ENCODE measurements at regions not wholly inside any gene's neighbourhood (a gene's known extent, or its start where the extent isn't known, plus 50 kb on each side); places are given as distances from the start of the nearest gene placed in this dataset.
"Not testable (repeated sequence)": the region's sequence is repeated elsewhere in the genome, so short reads cannot be mapped to it uniquely, and the experiment has no call there.

GRCh38 chr9:38254756-38255155 lies 137.7 kb upstream of the ALDH1B1 start:
- Mint-ChIP-seq H3K4me3 (ENCODE audit: low read depth) (no peak overlapping the region), H3K27me3 (ENCODE audit: low read depth) (no peaks in the 10 kb centered on the region), H3K36me3 (ENCODE audit: low read depth) (no peaks in the 10 kb centered on the region), H3K27ac (no peak overlapping the region), H3K4me1 (ENCODE audit: low read depth) (no peaks in the 10 kb centered on the region), H3K9me3 (no peaks in the 10 kb centered on the region)
- DNase-seq (ENCODE audit: low spot score) = no peak
- intact Hi-C loops (cut with micrococcal nuclease) = no loop called here

GRCh38 chr9:38254151-38254550 lies 138.4 kb upstream of the ALDH1B1 start:
- Mint-ChIP-seq H3K4me3 (ENCODE audit: low read depth) (no peak overlapping the region), H3K9me3 (no peaks in the 10 kb centered on the region), H3K27ac (no peak overlapping the region), H3K4me1 (ENCODE audit: low read depth) (no peaks in the 10 kb centered on the region), H3K27me3 (ENCODE audit: low read depth) (no peaks in the 10 kb centered on the region), H3K36me3 (ENCODE audit: low read depth) (no peaks in the 10 kb centered on the region)
- no peak for DNase-seq (ENCODE audit: low spot score)
- intact Hi-C loops (cut with micrococcal nuclease) = no loop called here

GRCh38 chr9:38253200-38253599 lies 139.3 kb upstream of the ALDH1B1 start:
- no peaks in the 10 kb centered on the region for H3K4me1 Mint-ChIP-seq (ENCODE audit: low read depth)
- no peaks in the 10 kb centered on the region for H3K9me3 Mint-ChIP-seq
- intact Hi-C loops (cut with micrococcal nuclease) = no loop called here
- no peaks in the 10 kb centered on the region for H3K36me3 Mint-ChIP-seq (ENCODE audit: low read depth)
- DNase-seq (ENCODE audit: low spot score) = no peak
- no peaks in the 10 kb centered on the region for H3K27me3 Mint-ChIP-seq (ENCODE audit: low read depth)
- no peak overlapping the region for H3K27ac Mint-ChIP-seq
- H3K4me3 Mint-ChIP-seq (ENCODE audit: low read depth) = no peak overlapping the region

GRCh38 chr9:38251036-38251860 lies 141.3 kb upstream of the ALDH1B1 start:
- Mint-ChIP-seq H3K4me1 (ENCODE audit: low read depth) (no peaks in the 10 kb centered on the region), H3K9me3 (no peaks in the 10 kb centered on the region), H3K27ac (no peak overlapping the region), H3K4me3 (ENCODE audit: low read depth) (no peak overlapping the region), H3K27me3 (ENCODE audit: low read depth) (no peaks in the 10 kb centered on the region), H3K36me3 (ENCODE audit: low read depth) (no peaks in the 10 kb centered on the region)
- intact Hi-C loops (cut with micrococcal nuclease) = no loop called here
- no peak for DNase-seq (ENCODE audit: low spot score)

GRCh38 chr9:38250279-38251035 lies 142.0 kb upstream of the ALDH1B1 start:
- Mint-ChIP-seq H3K9me3 (no peaks in the 10 kb centered on the region), H3K4me1 (ENCODE audit: low read depth) (no peaks in the 10 kb centered on the region), H3K36me3 (ENCODE audit: low read depth) (no peaks in the 10 kb centered on the region), H3K27ac (no peak overlapping the region), H3K4me3 (ENCODE audit: low read depth) (no peak overlapping the region), H3K27me3 (ENCODE audit: low read depth) (no peaks in the 10 kb centered on the region)
- intact Hi-C loops (cut with micrococcal nuclease) = no loop called here
- no peak for DNase-seq (ENCODE audit: low spot score)

- H3K9me3 Mint-ChIP-seq = no peaks in the 10 kb centered on the region
- no peaks in the 10 kb centered on the region for H3K4me1 Mint-ChIP-seq (ENCODE audit: low read depth)
- no peak overlapping the region for H3K27ac Mint-ChIP-seq
- no peaks in the 10 kb centered on the region for H3K36me3 Mint-ChIP-seq (ENCODE audit: low read depth)
- intact Hi-C loops (cut with micrococcal nuclease) = no loop called here
- no peaks in the 10 kb centered on the region for H3K27me3 Mint-ChIP-seq (ENCODE audit: low read depth)
- no peak for DNase-seq (ENCODE audit: low spot score)
- H3K4me3 Mint-ChIP-seq (ENCODE audit: low read depth) = no peak overlapping the region
Measured at GRCh38 chr9:38249587-38250210, 142.8 kb upstream of the ALDH1B1 start.

GRCh38 chr9:38249049-38249448 lies 143.5 kb upstream of the ALDH1B1 start:
- intact Hi-C loops (cut with micrococcal nuclease) = no loop called here
- no peaks in the 10 kb centered on the region for H3K27me3 Mint-ChIP-seq (ENCODE audit: low read depth)
- H3K36me3 Mint-ChIP-seq (ENCODE audit: low read depth) = no peaks in the 10 kb centered on the region
- H3K4me1 Mint-ChIP-seq (ENCODE audit: low read depth) = no peaks in the 10 kb centered on the region
- DNase-seq (ENCODE audit: low spot score) = no peak
- no peak overlapping the region for H3K27ac Mint-ChIP-seq
- H3K4me3 Mint-ChIP-seq (ENCODE audit: low read depth) = no peak overlapping the region
- no peaks in the 10 kb centered on the region for H3K9me3 Mint-ChIP-seq

- H3K27ac Mint-ChIP-seq = no peak overlapping the region
- no peaks in the 10 kb centered on the region for H3K27me3 Mint-ChIP-seq (ENCODE audit: low read depth)
- intact Hi-C loops (cut with micrococcal nuclease) = no loop called here
- no peak overlapping the region for H3K4me3 Mint-ChIP-seq (ENCODE audit: low read depth)
- no peaks in the 10 kb centered on the region for H3K9me3 Mint-ChIP-seq
- DNase-seq (ENCODE audit: low spot score) = no peak
- H3K4me1 Mint-ChIP-seq (ENCODE audit: low read depth) = no peaks in the 10 kb centered on the region
- no peaks in the 10 kb centered on the region for H3K36me3 Mint-ChIP-seq (ENCODE audit: low read depth)
Measured at GRCh38 chr9:38246833-38247232, 145.7 kb upstream of the ALDH1B1 start.

- Mint-ChIP-seq H3K9me3 (no peaks in the 10 kb centered on the region), H3K27me3 (ENCODE audit: low read depth) (no peaks in the 10 kb centered on the region), H3K4me1 (ENCODE audit: low read depth) (no peaks in the 10 kb centered on the region), H3K27ac (no peak overlapping the region), H3K4me3 (ENCODE audit: low read depth) (no peak overlapping the region), H3K36me3 (ENCODE audit: low read depth) (no peaks in the 10 kb centered on the region)
- intact Hi-C loops (cut with micrococcal nuclease) = no loop called here
- DNase-seq (ENCODE audit: low spot score) = no peak
Measured at GRCh38 chr9:38244971-38245370, 147.5 kb upstream of the ALDH1B1 start.

- no peak overlapping the region for H3K27ac Mint-ChIP-seq
- intact Hi-C loops (cut with micrococcal nuclease) = no loop called here
- DNase-seq (ENCODE audit: low spot score) = no peak
- H3K4me1 Mint-ChIP-seq (ENCODE audit: low read depth) = no peaks in the 10 kb centered on the region
- no peak overlapping the region for H3K4me3 Mint-ChIP-seq (ENCODE audit: low read depth)
- H3K36me3 Mint-ChIP-seq (ENCODE audit: low read depth) = no peaks in the 10 kb centered on the region
- H3K9me3 Mint-ChIP-seq = no peaks in the 10 kb centered on the region
- H3K27me3 Mint-ChIP-seq (ENCODE audit: low read depth) = no peaks in the 10 kb centered on the region
Measured at GRCh38 chr9:38243993-38244392, 148.5 kb upstream of the ALDH1B1 start.

- H3K36me3 Mint-ChIP-seq (ENCODE audit: low read depth); H3K27me3 Mint-ChIP-seq (ENCODE audit: low read depth); H3K4me1 Mint-ChIP-seq (ENCODE audit: low read depth); H3K9me3 Mint-ChIP-seq; H3K27ac Mint-ChIP-seq; DNase-seq (ENCODE audit: low spot score); H3K4me3 Mint-ChIP-seq (ENCODE audit: low read depth); intact Hi-C loops (cut with micrococcal nuclease): not testable (repeated sequence)
Measured at GRCh38 chr9:38242151-38242550, 150.4 kb upstream of the ALDH1B1 start.

- no peak overlapping the region for H3K4me3 Mint-ChIP-seq (ENCODE audit: low read depth)
- no peaks in the 10 kb centered on the region for H3K27me3 Mint-ChIP-seq (ENCODE audit: low read depth)
- no peaks in the 10 kb centered on the region for H3K4me1 Mint-ChIP-seq (ENCODE audit: low read depth)
- no peaks in the 10 kb centered on the region for H3K36me3 Mint-ChIP-seq (ENCODE audit: low read depth)
- intact Hi-C loops (cut with micrococcal nuclease) = no loop called here
- H3K9me3 Mint-ChIP-seq = no peaks in the 10 kb centered on the region
- no peak overlapping the region for H3K27ac Mint-ChIP-seq
- no peak for DNase-seq (ENCODE audit: low spot score)
Measured at GRCh38 chr9:38240051-38240450, 152.5 kb upstream of the ALDH1B1 start.

- Mint-ChIP-seq H3K4me1 (ENCODE audit: low read depth) (no peaks in the 10 kb centered on the region), H3K4me3 (ENCODE audit: low read depth) (no peak overlapping the region), H3K27me3 (ENCODE audit: low read depth) (no peaks in the 10 kb centered on the region), H3K9me3 (no peaks in the 10 kb centered on the region), H3K36me3 (ENCODE audit: low read depth) (no peaks in the 10 kb centered on the region), H3K27ac (no peak overlapping the region)
- no peak for DNase-seq (ENCODE audit: low spot score)
- intact Hi-C loops (cut with micrococcal nuclease) = no loop called here
Measured at GRCh38 chr9:38235244-38235643, 157.3 kb upstream of the ALDH1B1 start.

Measured in activated T-helper 2 cell treated with anti-CD3 and anti-CD28 coated beads, Interferon-gamma antibody, Interleukin-2, Interleukin-4, amounts not matched to agents 10 μg/mL and 5 μg/mL and 100 μg/mL, durations not matched to agents 14 hours and 24 hours and 36 hours (primary cell).